GM12878 (cell line): ENCODE measurements at regions not wholly inside any gene's neighbourhood (a gene's known extent, or its start where the extent isn't known, plus 50 kb on each side); places are given as distances from the start of the nearest gene placed in this dataset.

Source experiments
- ATAC-seq: fragments of 200-7000 bp; cut with Tn5 transposase; 3 replicates; pipeline ENCODE4 v1.9.1; 2020; ENCODE audit warnings: mild to moderate bottlenecking, moderate library complexity
- BruUV-seq: library from RNA; stranded (reverse); fragments of 400-500 nt; replicated peaks from 2 replicates; lab custom pipeline; 2021; lab: Mats Ljungman, UMichigan
- CTCF ChIA-PET: fragments of 300-600 bp; sonication (Branson Sonifier 250); formaldehyde crosslinking; extraction: SDS; loops from one replicate; lab custom pipeline; 2021; ENCODE audit warnings: inconsistent platforms; lab: Yijun Ruan, JAX
- POLR2A ChIA-PET: fragments of 350-600 bp; formaldehyde crosslinking; extraction: SDS; loops from one replicate; lab custom pipeline; 2021; ENCODE audit warnings: inconsistent platforms; lab: Charles Lee
- RAD21 ChIA-PET: fragments of 300-600 bp; sonication (Branson Sonifier 250); formaldehyde crosslinking; loops from one replicate; lab custom pipeline; 2023; ENCODE audit warnings: antibody characterized with exemption; ENCODE audit not compliant: unreplicated experiment; lab: Charles Lee
- SMC1A ChIA-PET: fragments of 300-600 bp; sonication (Branson Sonifier 250); formaldehyde crosslinking; loops from one replicate; lab custom pipeline; 2023; ENCODE audit not compliant: unreplicated experiment, uncharacterized antibody; lab: Charles Lee
- DNase-seq: peaks from one replicate; pipeline ENCODE4 v3.0.0-alpha.2; 2011; ENCODE audit warnings: low read depth, low spot score
- FAIRE-seq: peaks from 3 replicates; lab custom pipeline; 2011; peaks lifted over from hg19 to GRCh38; lab: Jason Lieb, UNC
- H2AFZ ChIP-seq: 2 replicates; pipeline ENCODE4 v1.6.0; 2011; ENCODE audit warnings: low read depth, low read length, control low read depth; ENCODE audit not compliant: control insufficient read depth
- H3K27ac ChIP-seq: 2 replicates; pipeline ENCODE4 v1.5.1; 2011; ENCODE audit warnings: control low read depth; ENCODE audit not compliant: control insufficient read depth, insufficient read depth
- H3K27me3 ChIP-seq, 2 experiments: replicated peaks in 1 of 2; 2 replicates each; pipeline versions ENCODE4 v1.6.0 to v1.6.1; 2011; ENCODE audit warnings: low read length in 1 of 2; ENCODE audit not compliant: control insufficient read depth in 2 of 2, insufficient read depth in 2 of 2
- H3K36me3 ChIP-seq, 2 experiments: 2 replicates each; pipeline ENCODE4 v1.5.1; 2011; ENCODE audit warnings: low read length in 1 of 2; ENCODE audit not compliant: control insufficient read depth in 2 of 2, insufficient read depth in 2 of 2
- H3K4me1 ChIP-seq: 2 replicates; pipeline ENCODE4 v1.6.1; 2011; ENCODE audit warnings: mild to moderate bottlenecking, low read length, moderate library complexity, mixed read lengths; ENCODE audit not compliant: control insufficient read depth, insufficient read depth
- H3K4me2 ChIP-seq: 2 replicates; pipeline ENCODE4 v1.6.0; 2011; ENCODE audit warnings: control low read depth; ENCODE audit not compliant: control insufficient read depth, insufficient read depth
- H3K4me3 ChIP-seq: fragments of 200-600 bp; sonication (generic); 2 replicates; pipeline ENCODE4 v1.5.1; 2016
- H3K79me2 ChIP-seq: 2 replicates; pipeline ENCODE4 v1.6.0; 2011; ENCODE audit warnings: low read length; ENCODE audit not compliant: control insufficient read depth, insufficient read depth
- H3K9ac ChIP-seq: 2 replicates; pipeline ENCODE4 v1.8.0; 2011; ENCODE audit warnings: low read length, control low read depth, mixed read lengths; ENCODE audit not compliant: control insufficient read depth, insufficient read depth
- H3K9me3 ChIP-seq: replicated peaks from 3 replicates; pipeline ENCODE4 v1.5.1; 2011; ENCODE audit warnings: mild to moderate bottlenecking, low read length; ENCODE audit not compliant: control insufficient read depth, insufficient read depth
- H4K20me1 ChIP-seq: 2 replicates; pipeline ENCODE4 v1.6.0; 2011; ENCODE audit not compliant: control insufficient read depth, insufficient read depth
- CHD2 ChIP-seq: IDR thresholded peaks from 2 replicates; pipeline ENCODE4 v1.6.1; 2011; ENCODE audit warnings: low read depth, low read length, improper control_type of control experiment, borderline replicate concordance
- ESRRA ChIP-seq: IDR thresholded peaks from 2 replicates; pipeline ENCODE4 v1.6.1; 2012; ENCODE audit warnings: mild to moderate bottlenecking, low read length, improper control_type of control experiment
- EZH2 ChIP-seq: IDR thresholded peaks from 2 replicates; pipeline ENCODE4 v1.6.1; 2012; ENCODE audit warnings: low read depth, mild to moderate bottlenecking, control low read depth, inconsistent platforms, low read length, borderline replicate concordance; ENCODE audit not compliant: control insufficient read depth
- MEF2B ChIP-seq: fragments of 450-650 bp; IDR thresholded peaks from 2 replicates; pipeline ENCODE4 v1.6.1; 2018; ENCODE audit warnings: mild to moderate bottlenecking, moderate library complexity; ENCODE audit not compliant: partially characterized antibody, poor library complexity, severe bottlenecking
- NFXL1 ChIP-seq: fragments of 450-650 bp; IDR thresholded peaks from 2 replicates; pipeline ENCODE4 v1.6.1; 2017; ENCODE audit warnings: antibody characterized with exemption, mild to moderate bottlenecking, borderline replicate concordance
- NR2F1 ChIP-seq: fragments of 450-650 bp; conservative IDR thresholded peaks from 2 replicates; pipeline ENCODE4 v1.6.1; 2017; ENCODE audit warnings: mild to moderate bottlenecking
- PAX8 ChIP-seq: fragments of 450-650 bp; IDR thresholded peaks from 2 replicates; pipeline ENCODE4 v1.6.1; 2017; ENCODE audit warnings: mild to moderate bottlenecking, moderate library complexity
- RAD21 ChIP-seq: IDR thresholded peaks from 2 replicates; pipeline ENCODE4 v1.6.1; 2011; ENCODE audit warnings: mild to moderate bottlenecking, low read depth, low read length, moderate library complexity; ENCODE audit not compliant: insufficient read depth
- RFX5 ChIP-seq: IDR thresholded peaks from 2 replicates; pipeline ENCODE4 v1.6.1; 2011; ENCODE audit warnings: low read depth, low read length, improper control_type of control experiment
- SMAD5 ChIP-seq: IDR thresholded peaks from 2 replicates; pipeline ENCODE4 v1.6.1; 2016; ENCODE audit warnings: antibody characterized with exemption, low read depth
- TCF7 ChIP-seq: IDR thresholded peaks from 2 replicates; pipeline ENCODE4 v1.6.1; 2014; ENCODE audit warnings: antibody characterized with exemption, borderline replicate concordance
- WGBS: methylation state at CpG from one replicate; pipeline ENCODE4 v1.1.6; 2016; ENCODE audit warnings: low lambda C conversion rate; ENCODE audit not compliant: insufficient replicate concordance, insufficient coverage; ENCODE audit errors: missing lambda C conversion rate; 5-methylcytosine and 5-hydroxymethylcytosine counted together
- in situ Hi-C: fragments of 300-500 bp; cut with MboI; formaldehyde crosslinking; loops from 9 replicates; pipeline ENCODE4 v1.14.3; 2018; ENCODE audit warnings: mixed read lengths
- intact Hi-C: fragments of 100-400 bp; cut with micrococcal nuclease; formaldehyde crosslinking; loops from one replicate; pipeline ENCODE4 v1.14.2; 2022; ENCODE audit not compliant: unreplicated experiment
- TF ChIP-seq, protein P1 (sequence below): fragments of 450-650 bp; IDR thresholded peaks from 2 replicates; pipeline ENCODE4 v1.6.1; 2018; ENCODE audit warnings: mild to moderate bottlenecking, low read depth, moderate library complexity; ENCODE audit not compliant: partially characterized antibody
- TF ChIP-seq, protein P2 (sequence below): IDR thresholded peaks from 2 replicates; pipeline ENCODE4 v1.6.1; 2012; ENCODE audit warnings: low read depth, low read length, improper control_type of control experiment
- TF ChIP-seq, protein P3 (sequence below): IDR thresholded peaks from 2 replicates; pipeline ENCODE4 v1.6.1; 2011; ENCODE audit warnings: borderline replicate concordance, low read depth, mild to moderate bottlenecking, moderate library complexity, mixed read lengths, low read length; ENCODE audit not compliant: insufficient read depth; ENCODE audit errors: extremely low read length
- TF ChIP-seq, protein P4 (sequence below): IDR thresholded peaks from 2 replicates; pipeline ENCODE4 v1.6.1; 2011; ENCODE audit warnings: low read depth, mild to moderate bottlenecking, low read length, moderate library complexity, borderline replicate concordance; ENCODE audit errors: extremely low read depth

DNA sequence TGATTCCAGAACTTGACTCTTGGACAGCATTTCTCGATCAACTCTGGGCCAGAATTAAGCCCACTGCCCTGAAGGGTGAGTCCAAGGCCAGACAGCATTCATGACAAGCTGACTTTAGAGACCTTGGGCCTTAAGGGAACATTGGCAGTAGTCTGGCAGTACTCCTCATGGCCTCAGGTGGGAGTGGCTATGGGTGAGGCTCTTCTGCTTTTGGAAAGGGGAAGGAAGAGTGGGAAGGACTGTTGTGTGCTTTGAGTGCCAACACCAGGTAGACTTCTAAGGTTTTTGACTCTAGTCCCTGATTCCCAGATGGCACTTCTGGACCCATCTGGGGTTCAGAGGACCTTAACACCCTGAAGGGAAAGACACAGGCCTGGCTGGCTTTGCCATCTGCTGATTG is 530.4 kb downstream of the ACTL7B start (continued):
- TF ChIP-seq, protein P1, sequence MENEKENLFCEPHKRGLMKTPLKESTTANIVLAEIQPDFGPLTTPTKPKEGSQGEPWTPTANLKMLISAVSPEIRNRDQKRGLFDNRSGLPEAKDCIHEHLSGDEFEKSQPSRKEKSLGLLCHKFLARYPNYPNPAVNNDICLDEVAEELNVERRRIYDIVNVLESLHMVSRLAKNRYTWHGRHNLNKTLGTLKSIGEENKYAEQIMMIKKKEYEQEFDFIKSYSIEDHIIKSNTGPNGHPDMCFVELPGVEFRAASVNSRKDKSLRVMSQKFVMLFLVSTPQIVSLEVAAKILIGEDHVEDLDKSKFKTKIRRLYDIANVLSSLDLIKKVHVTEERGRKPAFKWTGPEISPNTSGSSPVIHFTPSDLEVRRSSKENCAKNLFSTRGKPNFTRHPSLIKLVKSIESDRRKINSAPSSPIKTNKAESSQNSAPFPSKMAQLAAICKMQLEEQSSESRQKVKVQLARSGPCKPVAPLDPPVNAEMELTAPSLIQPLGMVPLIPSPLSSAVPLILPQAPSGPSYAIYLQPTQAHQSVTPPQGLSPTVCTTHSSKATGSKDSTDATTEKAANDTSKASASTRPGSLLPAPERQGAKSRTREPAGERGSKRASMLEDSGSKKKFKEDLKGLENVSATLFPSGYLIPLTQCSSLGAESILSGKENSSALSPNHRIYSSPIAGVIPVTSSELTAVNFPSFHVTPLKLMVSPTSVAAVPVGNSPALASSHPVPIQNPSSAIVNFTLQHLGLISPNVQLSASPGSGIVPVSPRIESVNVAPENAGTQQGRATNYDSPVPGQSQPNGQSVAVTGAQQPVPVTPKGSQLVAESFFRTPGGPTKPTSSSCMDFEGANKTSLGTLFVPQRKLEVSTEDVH, result no peak
- TF ChIP-seq CHD2 (no peak), RAD21 (no peak), PAX8 (no peak), NR2F1 (no peak), EZH2 (no peak), SMAD5 (no peak)
- TF ChIP-seq, protein P2, sequence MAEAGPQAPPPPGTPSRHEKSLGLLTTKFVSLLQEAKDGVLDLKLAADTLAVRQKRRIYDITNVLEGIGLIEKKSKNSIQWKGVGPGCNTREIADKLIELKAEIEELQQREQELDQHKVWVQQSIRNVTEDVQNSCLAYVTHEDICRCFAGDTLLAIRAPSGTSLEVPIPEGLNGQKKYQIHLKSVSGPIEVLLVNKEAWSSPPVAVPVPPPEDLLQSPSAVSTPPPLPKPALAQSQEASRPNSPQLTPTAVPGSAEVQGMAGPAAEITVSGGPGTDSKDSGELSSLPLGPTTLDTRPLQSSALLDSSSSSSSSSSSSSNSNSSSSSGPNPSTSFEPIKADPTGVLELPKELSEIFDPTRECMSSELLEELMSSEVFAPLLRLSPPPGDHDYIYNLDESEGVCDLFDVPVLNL, result no peak

DNA sequence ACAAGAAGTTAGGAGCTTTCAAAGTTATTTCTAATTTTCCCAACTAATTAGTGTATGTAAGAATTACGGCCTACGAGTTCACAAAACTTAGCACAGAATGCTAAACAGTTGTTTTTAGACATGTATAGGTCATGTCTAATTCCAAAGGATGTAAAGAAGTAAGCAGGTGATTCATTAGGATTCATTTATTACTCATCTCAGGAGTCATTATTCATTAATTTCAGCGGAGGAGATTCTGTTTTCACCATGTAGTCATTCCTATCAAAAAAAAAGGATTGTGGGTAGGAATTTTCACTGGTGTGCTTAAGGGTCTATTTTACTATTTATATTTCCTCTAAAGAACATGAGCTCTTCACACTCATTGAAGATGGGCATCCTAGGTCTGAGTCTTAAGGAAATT is 532.2 kb downstream of the ACTL7B start:
- H3K36me3 ChIP-seq, result no peaks in the 10 kb centered on the region
- H3K4me2 ChIP-seq, result no peak overlapping the region
- ChIA-PET POLR2A (no interaction called here), CTCF (no interaction called here), RAD21 (no interaction called here), SMC1A (no interaction called here)
- intact Hi-C loops, result no loop called here
- H3K9ac ChIP-seq, result no peak overlapping the region
- no peak for ATAC-seq
- FAIRE-seq, result no peak
- H3K4me1 ChIP-seq, result no peaks in the 10 kb centered on the region
- H3K27me3 ChIP-seq, result no peaks in the 10 kb centered on the region
- WGBS, result 17% methylated on average over 3 of the region's 3 CpGs
- TF ChIP-seq NFXL1 (no peak), MEF2B (no peak), ESRRA (no peak), TCF7 (no peak), RFX5 (no peak)
- TF ChIP-seq, protein P3, sequence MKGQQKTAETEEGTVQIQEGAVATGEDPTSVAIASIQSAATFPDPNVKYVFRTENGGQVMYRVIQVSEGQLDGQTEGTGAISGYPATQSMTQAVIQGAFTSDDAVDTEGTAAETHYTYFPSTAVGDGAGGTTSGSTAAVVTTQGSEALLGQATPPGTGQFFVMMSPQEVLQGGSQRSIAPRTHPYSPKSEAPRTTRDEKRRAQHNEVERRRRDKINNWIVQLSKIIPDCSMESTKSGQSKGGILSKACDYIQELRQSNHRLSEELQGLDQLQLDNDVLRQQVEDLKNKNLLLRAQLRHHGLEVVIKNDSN, result no peak
- TF ChIP-seq, protein P4, sequence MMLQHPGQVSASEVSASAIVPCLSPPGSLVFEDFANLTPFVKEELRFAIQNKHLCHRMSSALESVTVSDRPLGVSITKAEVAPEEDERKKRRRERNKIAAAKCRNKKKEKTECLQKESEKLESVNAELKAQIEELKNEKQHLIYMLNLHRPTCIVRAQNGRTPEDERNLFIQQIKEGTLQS, result no peak
- TF ChIP-seq, all 136 proteins: peak for 0
- no peaks in the 10 kb centered on the region for H3K79me2 ChIP-seq
- H4K20me1 ChIP-seq, result no peaks in the 10 kb centered on the region
- H2AFZ ChIP-seq, result no peak overlapping the region
- no TSS peak for BruUV-seq
- no peak overlapping the region for H3K4me3 ChIP-seq
- no peak for DNase-seq
- no peak overlapping the region for H3K27ac ChIP-seq
- in situ Hi-C loops, result no loop called here
- no peaks in the 10 kb centered on the region; the same call in 2 of the 3 replicates for H3K9me3 ChIP-seq
